Transverse colon (tissue), 4 donors: ENCODE measurements at regions not wholly inside any gene's neighbourhood (a gene's known extent, or its start where the extent isn't known, plus 50 kb on each side); places are given as distances from the start of the nearest gene placed in this dataset.

Experiments
- POLR2A ChIP-seq: fragments of 450-650 bp; IDR thresholded peaks from one replicate; pipeline ENCODE4 v1.6.1; 2016; ENCODE audit warnings: antibody characterized with exemption, mild to moderate bottlenecking, moderate library complexity
- POLR2AphosphoS5 ChIP-seq, 3 donors: sonication (generic); formaldehyde crosslinking; IDR thresholded peaks; one replicate each; pipeline ENCODE4 v1.6.1; 2016; ENCODE audit warnings: antibody characterized with exemption in 3 of 3
- TF ChIP-seq, protein P1 (sequence below), 5 experiments: fragments of 200-600 bp in 3 of 5; fragments of 450-650 bp in 2 of 5; sonication (generic) in 3 of 5; IDR thresholded peaks; 1 replicate in 2 of 5; 2 replicates in 3 of 5; pipeline ENCODE4 v1.5.1; 2016 to 2017; ENCODE audit warnings: antibody characterized with exemption in 5 of 5, inconsistent platforms in 3 of 5, mild to moderate bottlenecking in 2 of 5, moderate library complexity in 1 of 5

DNA sequence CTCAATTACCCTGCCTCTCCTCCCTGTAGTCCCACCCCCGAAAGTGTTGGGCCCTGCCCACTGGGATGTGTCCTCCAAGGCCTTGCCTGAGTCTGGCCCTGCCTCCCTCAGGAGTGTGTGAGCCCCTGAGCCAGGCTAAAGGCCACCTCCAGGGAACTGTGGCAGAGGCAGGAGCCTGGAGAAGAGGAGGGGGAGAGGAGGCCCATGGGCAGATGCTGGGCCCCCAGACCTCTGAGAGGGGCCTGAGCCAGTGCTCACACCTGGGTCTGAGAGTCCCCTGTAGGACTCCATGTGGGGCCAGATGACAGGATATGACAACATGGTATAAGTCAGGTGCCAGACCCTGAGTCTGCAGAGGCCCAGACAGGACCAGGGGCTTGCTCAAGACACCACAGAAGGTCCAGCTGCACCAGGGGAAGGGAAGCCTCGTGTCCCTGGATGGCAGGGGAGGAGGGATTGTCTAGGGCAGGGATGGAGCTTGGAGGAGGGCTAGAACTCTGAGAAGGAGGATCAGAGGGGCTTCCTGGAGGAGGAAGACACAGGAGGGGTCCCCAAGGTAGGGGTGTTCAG, 217.9 kb downstream of the TBC1D2B start:
- TF ChIP-seq, protein P1, sequence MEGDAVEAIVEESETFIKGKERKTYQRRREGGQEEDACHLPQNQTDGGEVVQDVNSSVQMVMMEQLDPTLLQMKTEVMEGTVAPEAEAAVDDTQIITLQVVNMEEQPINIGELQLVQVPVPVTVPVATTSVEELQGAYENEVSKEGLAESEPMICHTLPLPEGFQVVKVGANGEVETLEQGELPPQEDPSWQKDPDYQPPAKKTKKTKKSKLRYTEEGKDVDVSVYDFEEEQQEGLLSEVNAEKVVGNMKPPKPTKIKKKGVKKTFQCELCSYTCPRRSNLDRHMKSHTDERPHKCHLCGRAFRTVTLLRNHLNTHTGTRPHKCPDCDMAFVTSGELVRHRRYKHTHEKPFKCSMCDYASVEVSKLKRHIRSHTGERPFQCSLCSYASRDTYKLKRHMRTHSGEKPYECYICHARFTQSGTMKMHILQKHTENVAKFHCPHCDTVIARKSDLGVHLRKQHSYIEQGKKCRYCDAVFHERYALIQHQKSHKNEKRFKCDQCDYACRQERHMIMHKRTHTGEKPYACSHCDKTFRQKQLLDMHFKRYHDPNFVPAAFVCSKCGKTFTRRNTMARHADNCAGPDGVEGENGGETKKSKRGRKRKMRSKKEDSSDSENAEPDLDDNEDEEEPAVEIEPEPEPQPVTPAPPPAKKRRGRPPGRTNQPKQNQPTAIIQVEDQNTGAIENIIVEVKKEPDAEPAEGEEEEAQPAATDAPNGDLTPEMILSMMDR (IDR thresholded peaks at IDR 0.05) = no peak
- TF ChIP-seq POLR2A = no peak
- TF ChIP-seq POLR2AphosphoS5 (IDR thresholded peaks at IDR 0.05) = no peak
